Muscle layer of duodenum (tissue), 2 donors: ENCODE measurements at regions not wholly inside any gene's neighbourhood (a gene's known extent, or its start where the extent isn't known, plus 50 kb on each side); places are given as distances from the start of the nearest gene placed in this dataset.

Experiments
- H3K27ac ChIP-seq: one replicate; pipeline ENCODE4 v1.7.0; 2013; ENCODE audit warnings: mild to moderate bottlenecking, low read length
- H3K27me3 ChIP-seq: one replicate; pipeline ENCODE4 v1.7.0; 2013; ENCODE audit warnings: low read depth, mild to moderate bottlenecking, control low read depth, low read length
- H3K36me3 ChIP-seq, 2 donors: one replicate each; pipeline ENCODE4 v1.7.0; 2013; ENCODE audit warnings: low read length in 2 of 2, control low read depth in 1 of 2, mild to moderate bottlenecking in 1 of 2; ENCODE audit not compliant: insufficient read depth in 2 of 2, control insufficient read depth in 1 of 2
- H3K4me1 ChIP-seq, 2 donors: one replicate each; pipeline ENCODE4 v1.7.0; 2013; ENCODE audit warnings: low read length in 2 of 2, mild to moderate bottlenecking in 2 of 2, control low read depth in 1 of 2, moderate library complexity in 1 of 2; ENCODE audit not compliant: insufficient read depth in 2 of 2, control insufficient read depth in 1 of 2
- H3K4me3 ChIP-seq, 2 donors: one replicate each; pipeline ENCODE4 v1.7.0; 2013; ENCODE audit warnings: low read length in 2 of 2, low read depth in 1 of 2, mild to moderate bottlenecking in 1 of 2
- H3K9me3 ChIP-seq, 2 donors: one replicate each; pipeline ENCODE4 v1.7.0; 2013; ENCODE audit warnings: low read length in 2 of 2, control low read depth in 1 of 2, mild to moderate bottlenecking in 1 of 2; ENCODE audit not compliant: control insufficient read depth in 1 of 2
- donor health status: healthy.

- H3K4me3 ChIP-seq = no peak overlapping the region
- H3K36me3 ChIP-seq = no peaks in the 10 kb centered on the region
- no peaks in the 10 kb centered on the region for H3K27me3 ChIP-seq
These were observed 1147.3 kb upstream of the GOT2 start for GRCh38 chr16:59881376-59881775.

GRCh38 chr16:59880611-59881010 lies 1146.5 kb upstream of the GOT2 start:
- Histone ChIP-seq H3K27me3 (no peaks in the 10 kb centered on the region), H3K9me3 (no peaks in the 10 kb centered on the region), H3K4me1 (no peaks in the 10 kb centered on the region), H3K36me3 (no peaks in the 10 kb centered on the region), H3K4me3 (no peak overlapping the region), H3K27ac (no peak overlapping the region)

More at GRCh38 chr16:59881376-59881775, 1147.3 kb upstream of the GOT2 start:
- H3K27ac ChIP-seq = no peak overlapping the region
- H3K4me1 ChIP-seq = no peaks in the 10 kb centered on the region
- H3K9me3 ChIP-seq = no peaks in the 10 kb centered on the region

DNA sequence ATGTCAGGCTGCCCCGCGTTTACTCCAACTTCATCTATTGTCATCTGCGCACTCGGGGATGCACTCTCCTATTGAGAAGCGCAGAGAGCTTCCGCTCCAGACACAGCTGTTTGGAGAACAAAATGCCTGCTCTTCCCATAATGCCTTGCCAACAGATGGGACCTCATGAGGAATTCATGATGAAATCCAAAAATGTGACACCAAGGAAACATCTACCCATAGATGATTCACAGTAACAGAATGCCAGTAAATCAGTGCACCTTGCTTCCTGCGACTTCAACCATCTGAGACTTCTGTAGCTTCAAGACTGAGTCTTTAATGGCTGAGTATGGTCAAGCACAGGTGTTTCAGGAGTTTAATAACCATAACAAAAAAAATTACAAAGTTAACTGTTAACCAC lies 1144.9 kb upstream of the GOT2 start:
- H3K4me1 ChIP-seq = no peaks in the 10 kb centered on the region
- H3K36me3 ChIP-seq = no peaks in the 10 kb centered on the region
- no peaks in the 10 kb centered on the region for H3K9me3 ChIP-seq
- H3K27ac ChIP-seq = no peak overlapping the region
- no peak overlapping the region for H3K4me3 ChIP-seq
- H3K27me3 ChIP-seq = no peaks in the 10 kb centered on the region

- H3K27ac ChIP-seq = no peak overlapping the region
- no peaks in the 10 kb centered on the region for H3K36me3 ChIP-seq
- H3K9me3 ChIP-seq = no peaks in the 10 kb centered on the region
- no peaks in the 10 kb centered on the region for H3K4me1 ChIP-seq
- no peak overlapping the region for H3K4me3 ChIP-seq
- no peaks in the 10 kb centered on the region for H3K27me3 ChIP-seq
These were observed 1144.4 kb upstream of the GOT2 start for GRCh38 chr16:59878479-59878878.

DNA sequence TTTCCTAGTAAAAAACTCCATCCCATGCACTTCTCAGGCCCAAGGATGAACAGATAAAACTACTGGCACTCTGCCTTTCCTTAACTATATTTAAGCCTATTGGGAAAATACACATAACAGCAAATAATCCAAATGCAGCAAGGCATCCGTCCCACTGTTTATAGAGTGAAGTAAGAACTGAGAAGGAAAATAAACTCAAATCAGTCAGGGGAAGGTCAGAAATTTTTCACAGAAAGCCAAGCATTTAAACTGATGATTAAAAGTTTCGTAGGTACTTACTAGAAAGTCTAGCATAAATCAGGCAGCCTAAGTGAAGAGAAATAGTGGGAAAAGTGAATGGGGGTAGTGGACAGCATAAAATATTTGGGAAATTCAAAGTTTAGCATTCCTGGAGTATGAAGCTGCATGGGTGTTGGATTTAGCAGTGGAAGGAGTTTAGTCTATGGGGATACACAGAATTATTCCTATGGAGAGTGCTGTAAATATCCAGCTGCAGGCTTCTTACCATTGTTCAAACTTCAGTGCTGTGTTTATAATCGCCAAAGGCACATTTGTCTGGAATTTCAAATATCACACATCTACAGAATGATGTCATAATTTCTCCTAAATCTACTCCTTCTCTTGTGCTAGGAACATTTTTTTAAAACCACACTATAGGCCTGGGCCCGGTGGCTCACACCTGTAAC lies 1131.0 kb upstream of the GOT2 start:
- no peak overlapping the region for H3K27ac ChIP-seq

DNA sequence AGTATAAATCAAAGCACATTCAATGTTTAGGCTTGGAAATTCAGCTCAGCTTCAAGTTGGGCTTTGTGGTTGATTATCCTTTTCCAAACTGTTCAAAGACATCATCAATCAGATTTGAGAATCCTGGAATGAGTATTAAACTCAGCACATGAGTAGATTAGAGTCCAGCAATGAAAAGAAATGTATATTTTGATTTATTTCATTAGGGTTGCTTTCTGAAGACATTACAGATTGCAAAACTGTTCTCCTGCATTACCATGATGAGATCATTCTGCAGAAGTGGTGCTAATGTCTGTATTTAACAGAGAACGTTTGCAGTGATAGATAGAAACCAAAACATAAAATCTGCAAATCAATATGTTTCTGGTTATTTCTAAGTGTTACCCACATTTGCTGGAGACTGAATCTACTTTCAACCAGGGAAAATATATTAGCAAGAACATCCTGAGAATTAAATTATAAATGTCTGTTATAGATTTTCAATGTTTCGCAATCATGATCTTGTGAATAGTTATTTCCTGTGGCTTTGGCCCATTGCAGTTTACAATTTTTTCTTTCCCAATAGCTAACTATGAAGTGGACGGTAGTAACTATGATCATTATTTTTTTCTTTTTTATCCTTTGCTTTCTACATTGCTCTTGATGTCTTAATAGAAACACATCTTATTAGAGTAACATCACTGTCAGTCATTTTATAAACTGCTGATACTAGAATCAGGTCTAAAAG lies 1125.7 kb upstream of the GOT2 start:
- Histone ChIP-seq H3K36me3 (no peaks in the 10 kb centered on the region), H3K27ac (no peak overlapping the region), H3K4me3 (no peak overlapping the region), H3K27me3 (no peaks in the 10 kb centered on the region), H3K4me1 (no peaks in the 10 kb centered on the region), H3K9me3 (no peaks in the 10 kb centered on the region)

More for the DNA sequence above, 1131.0 kb upstream of the GOT2 start:
- Histone ChIP-seq H3K36me3 (no peaks in the 10 kb centered on the region), H3K4me3 (no peak overlapping the region), H3K4me1 (no peaks in the 10 kb centered on the region), H3K9me3 (no peaks in the 10 kb centered on the region), H3K27me3 (no peaks in the 10 kb centered on the region)

GRCh38 chr16:59854846-59855439 lies 1120.8 kb upstream of the GOT2 start:
- no peaks in the 10 kb centered on the region for H3K9me3 ChIP-seq
- H3K4me3 ChIP-seq = no peak overlapping the region
- H3K4me1 ChIP-seq = no peaks in the 10 kb centered on the region
- no peaks in the 10 kb centered on the region for H3K27me3 ChIP-seq
- H3K36me3 ChIP-seq = no peaks in the 10 kb centered on the region
- H3K27ac ChIP-seq = no peak overlapping the region

GRCh38 chr16:59849716-59850115 lies 1115.6 kb upstream of the GOT2 start:
- no peaks in the 10 kb centered on the region for H3K9me3 ChIP-seq
- no peaks in the 10 kb centered on the region for H3K27me3 ChIP-seq
- H3K4me3 ChIP-seq = no peak overlapping the region
- no peak overlapping the region for H3K27ac ChIP-seq
- no peaks in the 10 kb centered on the region for H3K4me1 ChIP-seq
- H3K36me3 ChIP-seq = no peaks in the 10 kb centered on the region

DNA sequence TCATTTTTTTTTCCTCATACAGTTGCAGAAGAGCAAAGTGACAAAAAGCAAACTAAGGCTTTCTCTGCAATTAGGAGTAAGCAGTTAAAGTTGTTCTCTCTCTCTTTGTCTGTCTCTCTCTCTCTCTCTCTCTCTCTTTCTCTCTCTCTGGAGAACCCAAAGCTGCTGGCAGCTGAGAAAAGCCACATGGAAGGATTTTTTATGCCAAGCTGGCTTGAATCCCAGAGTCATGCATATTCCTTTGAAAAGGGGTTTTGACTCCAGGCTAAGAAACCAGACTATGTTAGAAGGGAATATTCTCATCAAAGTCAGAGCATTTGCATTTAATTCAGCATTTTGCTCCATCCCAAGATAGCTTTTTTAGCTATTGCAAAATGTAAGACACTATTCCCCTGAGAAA lies 1114.2 kb upstream of the GOT2 start:
- H3K27me3 ChIP-seq = no peaks in the 10 kb centered on the region
- H3K4me1 ChIP-seq = no peaks in the 10 kb centered on the region
- H3K9me3 ChIP-seq = no peaks in the 10 kb centered on the region
- no peaks in the 10 kb centered on the region for H3K36me3 ChIP-seq
- H3K27ac ChIP-seq = no peak overlapping the region
- H3K4me3 ChIP-seq = no peak overlapping the region

GRCh38 chr16:59840169-59840568 lies 1106.1 kb upstream of the GOT2 start:
- Histone ChIP-seq H3K9me3 (peaks cover 0 to 2% of the 10 kb centered on the region in 2 donors), H3K36me3 (no peaks in the 10 kb centered on the region), H3K4me1 (no peaks in the 10 kb centered on the region), H3K27ac (no peak overlapping the region), H3K4me3 (no peak overlapping the region), H3K27me3 (no peaks in the 10 kb centered on the region)

- Histone ChIP-seq H3K36me3 (no peaks in the 10 kb centered on the region), H3K4me3 (no peak overlapping the region), H3K9me3 (no peaks in the 10 kb centered on the region), H3K27ac (no peak overlapping the region), H3K4me1 (no peaks in the 10 kb centered on the region), H3K27me3 (no peaks in the 10 kb centered on the region)
These were observed 1092.7 kb upstream of the GOT2 start for GRCh38 chr16:59826767-59827166.
